Caco-2 (cell line): ENCODE measurements at regions not wholly inside any gene's neighbourhood (a gene's known extent, or its start where the extent isn't known, plus 50 kb on each side); places are given as distances from the start of the nearest gene placed in this dataset.

Experiments used
- BruUV-seq: library from RNA; stranded (reverse); fragments of 400-500 nt; replicated peaks from 2 replicates; lab custom pipeline; 2021; lab: Mats Ljungman, UMichigan
- CTCF ChIA-PET: fragments of 300-600 bp; sonication (Branson Sonifier 250); formaldehyde crosslinking; loops from one replicate; lab custom pipeline; 2022; ENCODE audit warnings: antibody characterized with exemption; lab: Charles Lee
- POLR2A ChIA-PET: fragments of 300-600 bp; sonication (Branson Sonifier 250); formaldehyde crosslinking; loops from one replicate; lab custom pipeline; 2022; ENCODE audit warnings: antibody characterized with exemption; lab: Charles Lee
- DNase-seq, 2 experiments: peaks; one replicate each; pipeline versions ENCODE4 v3.0.0 to v3.0.0-alpha.2; 2020 to 2022
- H3K27me3 ChIP-seq: replicated peaks from 2 replicates; pipeline ENCODE4 v1.6.0; 2011; ENCODE audit warnings: low read length; ENCODE audit not compliant: control insufficient read depth, insufficient read depth
- H3K36me3 ChIP-seq: 2 replicates; pipeline ENCODE4 v1.5.1; 2011; ENCODE audit warnings: low read length; ENCODE audit not compliant: control insufficient read depth, insufficient read depth
- H3K4me1 ChIP-seq: fragments of 250-450 bp; sonication (Bioruptor Pico); 2 replicates; pipeline ENCODE4 v1.5.1; 2020; ENCODE audit warnings: mild to moderate bottlenecking
- H3K4me3 ChIP-seq: 2 replicates; pipeline ENCODE4 v1.5.1; 2011; ENCODE audit warnings: low read depth, mild to moderate bottlenecking, control low read depth, low read length
- H3K9me3 ChIP-seq: fragments of 250-450 bp; sonication (Bioruptor Pico); 2 replicates; pipeline ENCODE4 v1.5.1; 2020; ENCODE audit warnings: mild to moderate bottlenecking, moderate library complexity
- H3K27ac Mint-ChIP-seq: one replicate; pipeline ENCODE4 v1.8.0; 2022; ENCODE audit warnings: mixed read lengths; ENCODE audit not compliant: unreplicated experiment
- H3K27me3 Mint-ChIP-seq: one replicate; pipeline ENCODE4 v1.8.0; 2022; ENCODE audit warnings: mixed read lengths; ENCODE audit not compliant: insufficient read depth, unreplicated experiment
- H3K36me3 Mint-ChIP-seq: one replicate; pipeline ENCODE4 v1.8.0; 2022; ENCODE audit warnings: mild to moderate bottlenecking, mixed read lengths; ENCODE audit not compliant: insufficient read depth, unreplicated experiment
- H3K4me1 Mint-ChIP-seq: one replicate; pipeline ENCODE4 v1.8.0; 2022; ENCODE audit warnings: low read depth, mixed read lengths; ENCODE audit not compliant: unreplicated experiment
- H3K4me3 Mint-ChIP-seq: one replicate; pipeline ENCODE4 v1.8.0; 2022; ENCODE audit warnings: mild to moderate bottlenecking, moderate library complexity, mixed read lengths; ENCODE audit not compliant: unreplicated experiment
- H3K9me3 Mint-ChIP-seq: one replicate; pipeline ENCODE4 v1.8.0; 2022; ENCODE audit warnings: mixed read lengths; ENCODE audit not compliant: unreplicated experiment
- intact Hi-C: fragments of 100-400 bp; cut with micrococcal nuclease; formaldehyde crosslinking; loops from one replicate; pipeline ENCODE4 v1.10.0; 2022; ENCODE audit not compliant: unreplicated experiment
- TF ChIP-seq, protein P1 (sequence below), 2 experiments: fragments of 200-600 bp in 1 of 2; IDR thresholded peaks; 1 replicate in 1 of 2; 2 replicates in 1 of 2; pipeline versions ENCODE4 v1.5.1 to v1.8.0; 2011 to 2022; ENCODE audit warnings: antibody characterized with exemption in 1 of 2, control low read depth in 1 of 2, inconsistent platforms in 1 of 2, low read depth in 1 of 2, low read length in 1 of 2, mild to moderate bottlenecking in 1 of 2, moderate library complexity in 1 of 2; ENCODE audit not compliant: insufficient read depth in 1 of 2, severe bottlenecking in 1 of 2, unreplicated experiment in 1 of 2

DNA sequence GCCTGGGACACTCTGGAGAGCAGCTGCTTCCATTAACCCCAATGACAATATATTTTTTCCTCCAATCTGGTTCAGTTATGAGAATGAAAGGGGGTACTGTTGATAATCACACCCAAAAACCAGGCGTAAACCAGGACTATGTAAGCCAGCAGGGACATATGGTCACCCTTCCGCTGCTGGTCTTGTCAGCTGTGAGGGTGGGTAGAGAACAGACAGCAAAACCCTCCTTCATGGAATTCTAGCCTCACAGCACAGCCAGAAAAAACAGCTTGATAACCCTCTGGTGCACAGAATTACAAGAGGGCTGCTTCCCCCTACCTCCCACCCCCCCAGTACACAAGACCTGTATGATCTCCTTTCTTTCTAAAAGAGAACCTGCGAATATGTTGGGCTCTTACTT is 368.8 kb upstream of the ZMIZ1 start:
- no peak overlapping the region for H3K27ac Mint-ChIP-seq
- ChIA-PET CTCF (no interaction called here), POLR2A (no interaction called here)
- H3K4me3 Mint-ChIP-seq, result no peak overlapping the region
- no peak for DNase-seq
- no peaks in the 10 kb centered on the region for H3K27me3 ChIP-seq
- TF ChIP-seq, protein P1, sequence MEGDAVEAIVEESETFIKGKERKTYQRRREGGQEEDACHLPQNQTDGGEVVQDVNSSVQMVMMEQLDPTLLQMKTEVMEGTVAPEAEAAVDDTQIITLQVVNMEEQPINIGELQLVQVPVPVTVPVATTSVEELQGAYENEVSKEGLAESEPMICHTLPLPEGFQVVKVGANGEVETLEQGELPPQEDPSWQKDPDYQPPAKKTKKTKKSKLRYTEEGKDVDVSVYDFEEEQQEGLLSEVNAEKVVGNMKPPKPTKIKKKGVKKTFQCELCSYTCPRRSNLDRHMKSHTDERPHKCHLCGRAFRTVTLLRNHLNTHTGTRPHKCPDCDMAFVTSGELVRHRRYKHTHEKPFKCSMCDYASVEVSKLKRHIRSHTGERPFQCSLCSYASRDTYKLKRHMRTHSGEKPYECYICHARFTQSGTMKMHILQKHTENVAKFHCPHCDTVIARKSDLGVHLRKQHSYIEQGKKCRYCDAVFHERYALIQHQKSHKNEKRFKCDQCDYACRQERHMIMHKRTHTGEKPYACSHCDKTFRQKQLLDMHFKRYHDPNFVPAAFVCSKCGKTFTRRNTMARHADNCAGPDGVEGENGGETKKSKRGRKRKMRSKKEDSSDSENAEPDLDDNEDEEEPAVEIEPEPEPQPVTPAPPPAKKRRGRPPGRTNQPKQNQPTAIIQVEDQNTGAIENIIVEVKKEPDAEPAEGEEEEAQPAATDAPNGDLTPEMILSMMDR (IDR thresholded peaks at IDR 0.05; ENCODE audit: insufficient read depth in 1 of 2, low read depth in 1 of 2, low read length in 1 of 2, severe bottlenecking in 1 of 2, unreplicated experiment in 1 of 2), result no peak
- H3K36me3 Mint-ChIP-seq, result no peaks in the 10 kb centered on the region
- H3K4me3 ChIP-seq, result no peak overlapping the region
- intact Hi-C loops, result no loop called here
- H3K9me3 Mint-ChIP-seq, result no peaks in the 10 kb centered on the region
- H3K4me1 ChIP-seq, result no peaks in the 10 kb centered on the region
- H3K4me1 Mint-ChIP-seq, result no peaks in the 10 kb centered on the region
- BruUV-seq, result no TSS peak
- no peaks in the 10 kb centered on the region for H3K9me3 ChIP-seq
- H3K36me3 ChIP-seq, result no peaks in the 10 kb centered on the region
- no peaks in the 10 kb centered on the region for H3K27me3 Mint-ChIP-seq

DNA sequence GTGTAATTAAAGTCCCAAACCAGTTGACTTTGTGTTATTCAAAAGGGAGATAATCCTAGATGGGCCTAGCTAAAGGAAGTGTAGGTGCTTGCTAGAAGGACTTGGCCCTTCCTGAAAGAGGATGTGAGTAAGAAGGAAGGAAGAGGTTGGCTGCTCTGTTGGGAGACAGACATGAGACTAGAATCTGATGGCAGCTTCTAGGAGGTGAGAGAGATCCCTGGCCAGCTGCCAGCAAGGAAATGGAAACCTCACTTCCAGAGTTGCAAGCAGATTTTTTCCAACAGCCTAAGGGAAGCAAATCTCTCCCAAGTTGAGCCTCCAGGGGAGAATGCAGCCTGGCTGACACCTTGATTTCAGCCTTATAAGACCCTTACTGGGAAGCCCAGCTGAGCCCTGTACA is 368.4 kb upstream of the ZMIZ1 start:
- Histone ChIP-seq H3K36me3 (no peaks in the 10 kb centered on the region), H3K4me1 (no peaks in the 10 kb centered on the region), H3K27me3 (no peaks in the 10 kb centered on the region), H3K4me3 (no peak overlapping the region), H3K9me3 (no peaks in the 10 kb centered on the region)
- no TSS peak for BruUV-seq
- Mint-ChIP-seq H3K4me3 (no peak overlapping the region), H3K36me3 (no peaks in the 10 kb centered on the region), H3K9me3 (no peaks in the 10 kb centered on the region), H3K4me1 (no peaks in the 10 kb centered on the region), H3K27me3 (no peaks in the 10 kb centered on the region), H3K27ac (no peak overlapping the region)
- intact Hi-C loops, result no loop called here
- POLR2A ChIA-PET, result no interaction called here
- TF ChIP-seq, protein P1 (IDR thresholded peaks at IDR 0.05; ENCODE audit: insufficient read depth in 1 of 2, low read depth in 1 of 2, low read length in 1 of 2, severe bottlenecking in 1 of 2, unreplicated experiment in 1 of 2), result no peak
- CTCF ChIA-PET, result no interaction called here
- DNase-seq, result no peak

DNA sequence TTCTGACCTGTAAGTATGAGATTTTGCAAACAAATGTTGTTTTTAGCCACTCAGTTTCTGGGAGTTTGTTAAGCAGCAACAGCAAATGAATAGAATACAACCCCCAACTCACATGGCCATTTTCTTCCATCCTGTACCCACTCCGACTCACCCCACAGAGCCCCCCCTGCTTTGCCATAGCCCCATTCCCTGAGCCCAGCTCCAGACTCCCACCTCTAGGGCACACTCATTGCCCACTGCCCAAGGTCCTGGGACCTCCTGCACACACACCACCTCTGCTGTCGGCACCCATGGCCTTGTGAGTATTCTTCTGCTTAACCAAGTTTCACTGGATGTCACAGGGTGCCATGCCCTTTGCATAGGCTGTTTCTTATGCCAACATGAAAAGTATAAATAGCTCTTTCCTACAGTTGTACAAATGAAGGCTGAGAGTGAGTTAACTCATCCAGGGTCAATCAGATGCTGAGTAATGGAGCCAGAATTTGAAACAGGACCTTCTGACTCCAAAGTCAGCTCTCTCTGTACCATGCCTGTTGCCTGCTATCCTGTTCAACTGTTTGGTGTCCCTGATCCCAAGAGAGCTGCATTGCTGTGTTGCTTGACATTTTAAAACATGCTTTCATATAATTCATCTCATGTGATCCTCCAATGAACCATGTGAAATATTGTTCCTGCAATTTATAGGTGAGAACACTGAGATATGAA is 367.8 kb upstream of the ZMIZ1 start:
- intact Hi-C loops, result no loop called here
- Mint-ChIP-seq H3K9me3 (no peaks in the 10 kb centered on the region), H3K27me3 (no peaks in the 10 kb centered on the region), H3K4me3 (no peak overlapping the region), H3K27ac (no peak overlapping the region), H3K4me1 (no peaks in the 10 kb centered on the region), H3K36me3 (no peaks in the 10 kb centered on the region)
- Histone ChIP-seq H3K36me3 (no peaks in the 10 kb centered on the region), H3K4me1 (no peaks in the 10 kb centered on the region), H3K27me3 (no peaks in the 10 kb centered on the region), H3K9me3 (no peaks in the 10 kb centered on the region), H3K4me3 (no peak overlapping the region)
- POLR2A ChIA-PET, result no interaction called here
- DNase-seq, result no peak
- CTCF ChIA-PET, result no interaction called here
- TF ChIP-seq, protein P1 (IDR thresholded peaks at IDR 0.05; ENCODE audit: insufficient read depth in 1 of 2, low read depth in 1 of 2, low read length in 1 of 2, severe bottlenecking in 1 of 2, unreplicated experiment in 1 of 2), result no peak
- BruUV-seq, result no TSS peak
